ENCODE measurements at regions not wholly inside any gene's neighbourhood (a gene's known extent, or its start where the extent isn't known, plus 50 kb on each side); places are given as distances from the start of the nearest gene placed in this dataset.

DNA sequence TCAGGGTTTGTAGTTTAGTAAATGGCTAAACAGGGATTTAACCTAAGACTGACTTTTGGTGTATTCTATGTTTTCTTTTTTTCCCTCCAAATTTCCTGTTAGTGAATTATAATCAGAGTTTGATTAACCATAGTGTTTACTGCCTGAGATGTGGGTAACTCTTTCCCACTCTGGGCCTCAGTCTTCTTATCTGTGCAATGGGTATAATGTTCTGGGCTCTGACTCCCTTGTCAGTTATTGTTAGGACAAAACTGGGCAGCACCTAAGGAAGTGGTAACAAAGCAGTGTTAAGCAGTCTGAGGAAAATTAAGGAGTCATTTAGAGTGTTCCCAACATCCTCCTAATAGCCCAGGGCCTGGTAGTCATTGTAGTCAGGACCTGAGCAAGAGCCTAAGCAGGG lies 206.4 kb upstream of the N4BP1 start:
- DNase-seq (ENCODE audit: low spot score) = no peak
- TF ChIP-seq, protein P1, sequence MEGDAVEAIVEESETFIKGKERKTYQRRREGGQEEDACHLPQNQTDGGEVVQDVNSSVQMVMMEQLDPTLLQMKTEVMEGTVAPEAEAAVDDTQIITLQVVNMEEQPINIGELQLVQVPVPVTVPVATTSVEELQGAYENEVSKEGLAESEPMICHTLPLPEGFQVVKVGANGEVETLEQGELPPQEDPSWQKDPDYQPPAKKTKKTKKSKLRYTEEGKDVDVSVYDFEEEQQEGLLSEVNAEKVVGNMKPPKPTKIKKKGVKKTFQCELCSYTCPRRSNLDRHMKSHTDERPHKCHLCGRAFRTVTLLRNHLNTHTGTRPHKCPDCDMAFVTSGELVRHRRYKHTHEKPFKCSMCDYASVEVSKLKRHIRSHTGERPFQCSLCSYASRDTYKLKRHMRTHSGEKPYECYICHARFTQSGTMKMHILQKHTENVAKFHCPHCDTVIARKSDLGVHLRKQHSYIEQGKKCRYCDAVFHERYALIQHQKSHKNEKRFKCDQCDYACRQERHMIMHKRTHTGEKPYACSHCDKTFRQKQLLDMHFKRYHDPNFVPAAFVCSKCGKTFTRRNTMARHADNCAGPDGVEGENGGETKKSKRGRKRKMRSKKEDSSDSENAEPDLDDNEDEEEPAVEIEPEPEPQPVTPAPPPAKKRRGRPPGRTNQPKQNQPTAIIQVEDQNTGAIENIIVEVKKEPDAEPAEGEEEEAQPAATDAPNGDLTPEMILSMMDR (IDR thresholded peaks at IDR 0.05; ENCODE audit: extremely low read depth, insufficient read depth, missing control alignments) = no peak
- in situ Hi-C loops (cut with MboI; ENCODE audit: low pct_unique_long_range_greater_than_20kb, low sequenced_read_pairs, unreplicated experiment) = no loop called here

DNA sequence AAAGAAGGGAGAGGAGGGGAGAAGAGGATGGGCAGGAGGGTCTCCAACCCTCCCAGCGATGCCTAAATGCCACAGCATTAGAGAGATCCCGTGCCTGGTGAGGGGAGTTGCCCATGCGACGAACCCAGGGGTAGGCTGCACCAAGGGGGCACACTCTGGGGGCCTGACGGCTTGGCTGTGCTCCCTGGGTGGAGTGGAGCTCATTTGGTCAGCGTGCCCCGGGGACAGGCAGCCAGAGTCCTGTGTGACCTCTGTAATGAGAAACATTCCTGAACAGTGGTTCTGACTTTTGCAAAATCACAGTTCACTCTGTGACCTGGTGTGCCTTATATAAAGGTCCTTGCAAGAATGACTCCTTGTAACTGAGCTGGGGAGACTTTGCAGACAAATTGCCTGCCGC lies 205.0 kb upstream of the N4BP1 start:
- in situ Hi-C loops (cut with MboI; ENCODE audit: low pct_unique_long_range_greater_than_20kb, low sequenced_read_pairs, unreplicated experiment) = no loop called here
- no peak for DNase-seq (ENCODE audit: low spot score)
- TF ChIP-seq, protein P1 (IDR thresholded peaks at IDR 0.05; ENCODE audit: extremely low read depth, insufficient read depth, missing control alignments) = no peak

DNA sequence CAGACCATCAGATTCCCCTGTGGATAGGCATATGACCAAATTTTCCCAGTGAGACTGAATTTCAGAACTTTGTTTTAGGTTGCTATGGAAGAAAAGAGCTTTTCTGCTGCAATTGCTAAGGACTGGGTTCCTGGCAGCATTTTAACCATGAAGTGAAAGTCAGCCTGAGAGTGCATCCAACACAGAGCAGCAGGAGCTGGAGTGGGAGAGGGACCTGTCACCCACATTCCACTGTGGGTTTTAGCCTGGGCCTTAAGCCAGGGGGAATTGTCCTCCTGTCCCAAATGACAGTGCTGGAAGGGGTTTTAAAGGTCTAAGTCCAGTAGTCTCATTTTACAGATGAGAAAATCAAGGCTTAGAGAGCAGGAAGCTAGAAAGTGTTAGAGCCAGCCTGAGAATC lies 203.5 kb upstream of the N4BP1 start:
- TF ChIP-seq, protein P1 (IDR thresholded peaks at IDR 0.05; ENCODE audit: extremely low read depth, insufficient read depth, missing control alignments) = no peak
- no peak for DNase-seq (ENCODE audit: low spot score)
- in situ Hi-C loops (cut with MboI; ENCODE audit: low pct_unique_long_range_greater_than_20kb, low sequenced_read_pairs, unreplicated experiment) = no loop called here

DNA sequence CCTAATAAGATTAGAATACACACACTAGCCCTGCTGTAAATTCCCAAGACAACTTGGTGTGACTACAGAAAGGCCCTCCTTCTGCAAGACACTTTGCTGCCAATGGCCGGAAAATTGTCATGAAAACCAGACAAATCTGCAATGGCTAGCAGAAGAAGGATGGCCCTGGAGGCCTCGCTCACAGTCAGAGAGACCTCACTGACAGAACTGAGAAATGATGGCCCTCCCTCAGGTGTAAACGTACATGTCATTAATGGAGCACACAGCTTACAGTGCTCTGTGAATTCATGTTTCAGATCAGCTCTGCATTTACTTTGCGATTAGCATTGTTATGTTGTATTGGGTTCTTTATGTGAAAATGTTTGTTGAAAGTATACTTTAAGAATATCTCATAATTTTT lies 202.9 kb upstream of the N4BP1 start:
- TF ChIP-seq, protein P1 (IDR thresholded peaks at IDR 0.05; ENCODE audit: extremely low read depth, insufficient read depth, missing control alignments) = no peak
- no peak for DNase-seq (ENCODE audit: low spot score)
- in situ Hi-C loops (cut with MboI; ENCODE audit: low pct_unique_long_range_greater_than_20kb, low sequenced_read_pairs, unreplicated experiment) = no loop called here

DNA sequence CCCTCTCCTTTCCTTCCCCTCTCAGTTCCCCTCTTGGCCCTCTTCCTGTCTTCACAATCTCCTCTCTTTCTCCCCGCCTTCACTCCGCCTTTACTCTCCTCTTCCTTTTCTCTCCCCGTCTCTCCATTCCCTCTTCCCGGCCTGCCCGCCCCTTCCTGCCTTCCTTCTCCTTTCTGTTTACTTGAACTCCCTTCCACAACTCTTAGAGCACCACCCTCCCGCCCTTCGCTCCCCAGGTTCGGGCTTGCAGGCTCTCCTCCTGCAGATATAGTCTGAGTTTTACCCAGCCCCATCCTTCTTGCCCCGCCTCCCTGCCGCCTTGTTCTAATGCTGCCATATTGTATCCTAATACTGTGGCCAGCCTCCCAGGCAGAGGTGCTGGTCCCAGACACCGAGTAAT lies 201.5 kb upstream of the N4BP1 start:
- peak; percentile 14 for DNase-seq (ENCODE audit: low spot score)
- in situ Hi-C loops (cut with MboI; ENCODE audit: low pct_unique_long_range_greater_than_20kb, low sequenced_read_pairs, unreplicated experiment) = no loop called here
- TF ChIP-seq, protein P1 (IDR thresholded peaks at IDR 0.05; ENCODE audit: extremely low read depth, insufficient read depth, missing control alignments) = no peak

DNA sequence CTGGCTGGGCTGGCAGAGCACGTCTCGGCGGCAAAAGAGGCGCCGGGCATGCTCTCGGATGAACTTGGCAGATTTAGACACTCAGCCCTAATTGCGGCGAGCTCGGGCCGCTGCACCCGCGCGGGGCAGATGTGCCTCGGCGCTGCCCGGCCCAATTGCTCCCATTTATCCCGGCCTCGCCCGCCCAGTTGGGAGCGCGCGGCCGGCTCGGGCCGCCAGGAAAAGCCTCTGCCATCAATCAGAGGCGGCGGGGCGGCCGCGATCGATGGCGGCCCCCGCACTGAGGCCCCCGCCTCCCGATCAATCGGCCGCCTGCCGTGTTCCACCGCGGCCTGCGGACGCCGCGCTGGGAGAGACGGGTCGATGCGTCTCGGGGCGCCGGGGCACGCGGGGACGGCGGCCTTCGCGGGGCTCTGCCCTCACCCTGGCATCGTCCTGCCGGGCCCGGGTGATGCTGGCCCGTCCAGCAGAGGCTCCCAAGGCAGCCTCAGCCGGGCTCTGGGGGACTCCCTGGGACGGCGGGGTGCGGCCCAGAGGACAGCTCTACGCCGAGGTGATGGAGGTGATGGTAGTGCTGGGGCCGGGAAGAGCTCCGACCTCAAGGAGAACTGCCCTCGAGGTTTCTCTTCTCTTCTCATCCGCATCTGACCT lies 200.9 kb upstream of the N4BP1 start:
- DNase-seq (ENCODE audit: low spot score) = peak; percentile 10
- TF ChIP-seq, protein P1 (IDR thresholded peaks at IDR 0.05; ENCODE audit: extremely low read depth, insufficient read depth, missing control alignments) = no peak
- in situ Hi-C loops (cut with MboI; ENCODE audit: low pct_unique_long_range_greater_than_20kb, low sequenced_read_pairs, unreplicated experiment) = no loop called here
